Hematopoietic multipotent progenitor cell treated with erythropoietin and hydrocortisone succinate and interleukin-3 and kit ligand, for 4 days (in vitro differentiated cells): ENCODE measurements at regions not wholly inside any gene's neighbourhood (a gene's known extent, or its start where the extent isn't known, plus 50 kb on each side); places are given as distances from the start of the nearest gene placed in this dataset.
"Not testable (repeated sequence)": the region's sequence is repeated elsewhere in the genome, so short reads cannot be mapped to it uniquely, and the experiment has no call there.

Experiments
- DNase-seq: peaks from one replicate; pipeline ENCODE4 v3.0.0-alpha.2; 2015

GRCh38 chr21:22194986-22195385, 1196.8 kb downstream of the NCAM2 start:
- not testable (repeated sequence) for DNase-seq

DNA sequence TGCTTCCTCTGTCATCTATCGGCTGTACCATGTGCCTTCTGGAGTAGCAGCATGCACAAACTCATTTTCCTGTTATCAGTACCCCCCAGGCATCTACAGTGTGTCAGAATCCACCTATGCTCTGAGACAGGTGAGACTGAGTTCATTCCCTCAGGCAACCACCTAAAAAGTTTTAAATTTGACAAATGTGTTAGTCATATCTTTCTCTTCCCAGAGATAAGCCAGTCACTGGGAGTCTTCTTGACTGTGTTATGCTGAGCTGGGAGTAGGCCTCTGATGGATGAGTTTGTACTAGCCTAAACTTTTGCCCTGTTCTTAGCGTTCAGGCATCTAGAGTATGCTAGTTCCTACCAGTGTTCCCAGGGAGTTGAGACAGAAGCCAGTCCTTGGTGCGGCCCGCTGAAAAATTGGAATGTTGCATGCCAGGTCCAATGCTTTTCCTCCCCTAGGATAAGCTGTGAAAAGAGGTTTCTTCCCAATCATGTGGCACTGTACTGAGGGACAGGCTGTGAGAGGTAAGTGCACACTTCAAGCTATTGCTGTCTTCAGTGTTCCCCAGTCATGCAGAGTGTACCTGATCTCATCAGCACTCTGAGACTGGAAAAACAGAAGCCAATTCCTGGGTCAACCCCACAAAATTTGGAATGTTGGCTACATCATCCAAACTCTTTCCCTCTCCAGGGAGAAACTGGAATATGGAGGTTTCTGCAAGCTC, 1202.3 kb downstream of the NCAM2 start:
- DNase-seq: no peak

DNA sequence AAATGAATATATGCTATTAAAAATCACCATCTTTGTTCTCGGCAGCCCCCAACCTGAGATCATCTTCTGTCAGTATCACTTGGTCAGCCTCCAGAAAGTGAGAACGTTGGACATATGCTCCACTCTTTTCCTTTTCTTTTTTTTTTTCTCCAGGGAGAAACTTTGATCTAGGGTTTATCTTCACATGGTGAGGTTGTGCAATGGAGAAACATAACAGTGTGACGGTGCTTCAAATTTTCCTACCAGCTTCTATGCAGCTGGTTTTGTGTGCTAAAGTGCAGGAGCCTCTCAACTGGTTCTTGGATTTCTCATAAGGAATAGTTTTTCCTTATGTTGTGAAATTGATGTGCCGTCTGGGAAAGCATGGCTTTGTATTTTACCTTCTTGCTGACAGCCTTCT, 1202.9 kb downstream of the NCAM2 start:
- no peak for DNase-seq

DNA sequence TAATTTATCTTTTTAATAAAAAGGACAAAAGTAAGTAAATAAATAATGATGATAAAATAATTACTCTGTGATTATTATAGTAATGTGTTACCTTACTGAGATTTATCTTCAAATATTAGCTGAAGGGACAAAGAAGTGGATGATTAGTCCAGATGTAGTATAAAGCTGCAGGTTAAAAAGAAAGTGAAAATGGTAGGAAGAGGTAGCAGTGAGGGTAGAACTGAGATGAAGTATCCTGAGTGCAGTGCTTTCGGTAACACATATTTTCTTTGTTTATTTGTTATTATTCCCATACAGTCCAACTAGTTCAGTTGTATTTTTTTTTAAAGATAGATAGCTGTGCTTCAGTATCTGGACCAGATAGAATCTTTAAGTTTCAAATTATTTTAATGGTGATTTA, 1203.5 kb downstream of the NCAM2 start:
- no peak for DNase-seq

GRCh38 chr21:22209304-22209700, 1211.1 kb downstream of the NCAM2 start:
- DNase-seq: no peak

DNA sequence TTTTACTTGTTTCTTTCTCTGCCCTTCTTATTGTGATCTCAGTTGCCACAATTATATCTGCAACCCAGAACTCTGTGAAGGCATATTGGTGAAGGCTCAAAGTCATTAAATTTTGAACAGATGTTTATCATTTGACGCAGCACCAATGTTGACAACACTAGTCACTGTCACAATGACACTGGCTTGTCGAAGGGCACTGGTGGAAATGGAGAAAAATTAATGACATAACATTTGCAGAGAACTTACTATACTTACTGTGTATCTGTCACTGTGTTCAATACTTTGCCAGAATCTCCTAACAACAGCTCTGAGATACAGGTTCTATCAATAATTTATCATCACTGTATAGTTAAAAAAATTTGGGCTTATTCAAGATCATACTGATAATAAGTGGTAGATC, 1213.7 kb downstream of the NCAM2 start:
- DNase-seq: no peak

DNA sequence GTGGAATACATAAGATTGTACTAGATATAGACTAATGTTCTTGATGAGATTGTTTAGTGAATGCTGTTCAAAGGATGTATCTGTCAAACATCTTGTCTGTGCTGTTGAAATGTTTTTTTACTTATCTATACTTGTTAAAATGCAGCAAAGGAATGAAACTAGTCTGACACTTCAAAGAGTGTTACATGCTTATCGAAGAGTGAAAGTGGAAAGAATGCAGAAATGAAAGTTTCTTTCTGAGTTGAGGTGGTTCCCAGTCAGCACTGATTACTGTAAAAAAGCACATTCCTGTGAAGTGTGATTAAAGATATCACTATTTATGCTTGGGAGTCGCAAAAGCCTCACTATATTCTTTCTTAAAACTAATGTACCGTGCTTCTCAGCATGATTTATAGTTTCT, 1225.2 kb downstream of the NCAM2 start:
- DNase-seq: no peak

GRCh38 chr21:22224261-22224660, 1226.1 kb downstream of the NCAM2 start:
- no peak for DNase-seq

GRCh38 chr21:22225299-22225698, 1227.1 kb downstream of the NCAM2 start:
- DNase-seq: no peak

DNA sequence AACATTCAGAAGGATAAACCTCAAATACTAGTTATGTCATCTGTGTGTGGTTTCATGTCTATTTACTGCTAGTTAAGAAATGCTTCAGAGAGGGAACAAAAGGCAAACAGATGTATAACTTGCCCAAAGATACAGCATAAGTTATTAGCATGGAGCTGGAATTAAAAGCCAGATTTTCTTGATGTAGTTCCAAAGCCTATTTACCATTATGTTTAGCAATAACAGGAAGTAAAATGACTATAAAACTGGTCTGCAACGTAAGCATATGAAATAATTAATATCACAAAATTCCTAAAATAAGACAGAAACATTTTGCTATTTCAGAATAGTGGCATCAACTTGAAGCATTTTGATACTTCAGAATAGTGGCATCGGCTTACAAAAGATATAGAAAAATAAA, 1232.8 kb downstream of the NCAM2 start:
- DNase-seq: no peak

- no peak for DNase-seq
Observed at GRCh38 chr21:22235866-22236590, 1237.8 kb downstream of the NCAM2 start.

DNA sequence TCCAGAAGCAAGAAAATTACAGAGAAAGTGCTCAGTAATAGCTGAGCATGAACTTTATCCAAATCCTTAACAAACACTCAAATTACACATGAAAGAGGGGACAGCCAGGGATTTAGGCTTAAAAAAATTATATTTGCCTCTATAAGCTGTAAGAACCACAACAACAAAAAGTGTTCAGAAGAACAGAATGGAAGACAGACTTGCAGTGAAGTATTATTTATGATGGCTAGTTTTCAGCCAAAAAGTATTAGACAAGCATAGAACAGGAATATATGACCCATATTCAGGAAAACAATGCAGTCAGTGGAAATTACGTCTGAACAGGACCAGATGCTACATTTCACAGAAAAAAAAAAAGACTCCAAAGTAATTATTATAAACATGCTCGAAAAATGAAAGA, 1246.3 kb downstream of the NCAM2 start:
- no peak for DNase-seq

GRCh38 chr21:22250355-22250754, 1252.1 kb downstream of the NCAM2 start:
- DNase-seq: no peak

DNA sequence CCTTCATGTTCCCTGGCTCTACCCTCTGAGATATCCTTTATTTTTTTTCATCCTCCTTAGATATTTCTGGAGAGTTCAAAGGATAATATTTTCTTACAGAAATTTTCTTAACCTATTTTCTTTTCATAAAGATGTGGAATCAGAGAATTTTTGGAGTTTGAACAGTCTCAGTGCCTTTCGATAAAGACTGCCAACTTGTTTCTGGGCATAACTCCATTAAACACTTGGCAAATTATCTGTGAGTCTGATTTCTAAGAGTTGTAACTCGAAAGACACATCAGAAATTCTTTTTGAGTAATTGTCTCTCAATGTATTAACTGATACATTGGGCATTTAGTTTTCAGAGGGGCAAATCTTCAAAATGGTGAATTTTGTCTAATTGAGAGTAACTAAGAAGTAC, 1255.6 kb downstream of the NCAM2 start:
- DNase-seq: no peak

GRCh38 chr21:22258821-22259220, 1260.6 kb downstream of the NCAM2 start:
- no peak for DNase-seq

- DNase-seq: no peak
Observed at GRCh38 chr21:22260274-22260673, 1262.1 kb downstream of the NCAM2 start.

DNA sequence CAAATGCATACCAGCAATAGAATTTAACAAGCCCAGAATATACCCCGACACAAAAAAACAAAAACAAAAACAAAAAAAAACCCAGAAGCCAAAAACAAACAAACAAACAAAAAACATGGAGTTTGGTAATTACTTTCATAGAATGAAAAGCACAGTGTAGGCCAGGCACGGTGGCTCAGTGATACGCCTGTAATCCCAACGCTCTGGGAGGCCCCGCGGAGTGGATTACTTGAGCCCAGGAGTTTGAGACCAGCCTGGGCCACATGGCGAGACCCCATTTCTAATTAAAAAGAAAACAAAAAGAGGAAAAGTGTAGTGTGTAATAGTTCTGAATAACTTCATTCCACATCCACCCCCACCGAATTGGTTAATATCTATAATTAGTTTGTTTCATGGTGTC, 1265.7 kb downstream of the NCAM2 start:
- DNase-seq: no peak

DNA sequence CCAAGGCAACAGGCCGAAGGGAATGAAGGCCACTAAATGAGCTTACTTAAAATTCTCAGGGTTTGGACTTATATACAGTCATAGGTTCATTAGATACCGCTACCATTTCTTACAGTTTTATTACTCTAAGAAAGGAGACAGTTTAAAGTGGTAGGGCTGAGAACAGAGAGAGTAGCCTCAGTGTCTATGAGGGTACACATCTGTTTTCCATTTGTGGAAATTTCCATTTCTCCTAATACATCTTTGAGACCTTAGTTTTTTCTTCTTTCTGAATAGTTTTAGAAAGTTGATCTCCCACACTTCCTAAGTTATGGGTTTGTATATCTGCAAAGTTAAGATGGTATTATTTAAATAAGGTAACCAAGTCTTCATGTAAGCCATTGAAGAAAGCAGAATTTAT, 1279.1 kb downstream of the NCAM2 start:
- DNase-seq: no peak

DNA sequence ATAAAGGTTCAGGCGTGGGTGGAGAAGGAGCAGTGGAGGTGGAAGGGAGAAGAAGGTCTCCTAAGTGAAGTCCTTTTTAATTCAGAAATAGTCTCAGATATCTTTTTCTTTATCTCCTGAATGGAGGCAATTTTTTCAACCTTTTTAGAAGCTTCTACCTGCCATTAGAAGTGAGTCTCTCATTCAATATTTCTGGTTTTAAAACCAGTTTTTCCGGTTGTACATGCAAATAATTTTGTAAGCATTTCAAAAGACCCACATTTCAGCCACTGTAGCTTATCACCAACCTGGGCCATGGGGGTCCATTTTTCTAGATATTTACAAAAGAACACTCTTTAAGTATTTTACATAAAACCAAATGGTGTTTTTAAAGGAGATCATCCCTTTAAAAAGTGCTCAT, 1280.2 kb downstream of the NCAM2 start:
- DNase-seq: no peak

DNA sequence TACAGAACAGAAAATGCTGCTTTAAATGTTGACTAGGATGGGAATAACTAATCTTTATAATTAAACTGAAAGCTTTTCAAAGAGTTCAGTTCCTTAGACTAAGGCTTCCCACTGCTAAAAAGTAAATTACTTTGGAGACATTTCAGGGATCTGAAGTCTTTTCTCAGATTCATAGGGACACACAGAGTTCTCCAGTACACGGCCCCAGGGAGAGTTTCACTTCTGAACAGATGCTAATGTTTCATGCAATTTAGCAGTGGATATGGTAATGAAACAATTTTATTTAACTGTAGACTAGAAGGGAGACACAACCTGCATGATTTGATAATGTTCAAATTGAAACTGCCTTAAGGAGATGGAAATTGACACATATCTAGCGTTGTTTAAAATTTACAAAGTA, 1282.6 kb downstream of the NCAM2 start:
- DNase-seq: no peak

DNA sequence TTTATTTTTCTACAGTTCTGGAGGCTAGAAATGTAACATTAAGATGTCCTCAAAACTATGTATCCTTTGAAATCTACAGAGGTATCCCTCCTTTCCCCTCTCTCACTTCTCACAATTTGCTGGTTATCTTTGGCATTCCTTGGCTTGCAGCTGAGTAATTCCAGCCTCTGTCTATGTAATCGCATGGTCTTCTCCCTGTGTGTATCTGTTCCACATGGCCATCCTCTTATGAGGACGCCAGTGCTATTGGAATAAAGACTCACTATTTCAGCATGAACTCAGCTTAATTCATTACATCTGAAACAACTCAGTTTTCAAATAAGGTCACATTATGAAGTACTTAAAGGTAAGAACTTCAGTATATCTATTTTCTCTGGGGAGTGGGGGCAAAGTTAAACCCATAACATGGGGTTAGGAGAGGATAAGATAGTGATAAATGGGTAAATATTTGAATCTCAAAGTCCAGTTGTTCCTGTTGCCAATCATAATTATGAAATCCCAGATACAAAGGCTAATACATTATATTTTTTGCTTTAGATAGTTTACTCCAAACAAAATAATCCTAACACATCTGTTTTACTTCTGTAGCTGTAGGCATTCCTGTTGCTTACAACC, 1290.8 kb downstream of the NCAM2 start:
- no peak for DNase-seq

GRCh38 chr21:22292144-22292543, 1293.9 kb downstream of the NCAM2 start:
- no peak for DNase-seq

DNA sequence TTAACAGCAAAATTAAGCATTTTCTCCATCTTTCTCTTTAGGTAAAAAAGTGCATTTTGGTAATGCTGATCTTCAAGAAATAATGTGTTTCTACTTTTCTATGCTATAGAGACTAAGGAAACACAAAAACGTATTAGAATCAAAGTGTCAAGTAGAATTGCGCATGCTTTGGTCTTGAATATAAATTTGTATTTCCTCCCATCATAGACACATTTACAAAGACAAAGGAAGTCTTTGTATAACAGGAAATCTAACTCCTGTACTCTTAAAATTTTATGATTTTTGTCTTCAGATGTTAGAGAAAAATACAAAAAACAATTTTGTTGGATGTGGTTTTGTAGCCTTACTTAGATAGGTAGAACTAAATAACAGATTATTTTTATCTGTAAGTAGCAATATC, 1299.4 kb downstream of the NCAM2 start:
- DNase-seq: no peak

DNA sequence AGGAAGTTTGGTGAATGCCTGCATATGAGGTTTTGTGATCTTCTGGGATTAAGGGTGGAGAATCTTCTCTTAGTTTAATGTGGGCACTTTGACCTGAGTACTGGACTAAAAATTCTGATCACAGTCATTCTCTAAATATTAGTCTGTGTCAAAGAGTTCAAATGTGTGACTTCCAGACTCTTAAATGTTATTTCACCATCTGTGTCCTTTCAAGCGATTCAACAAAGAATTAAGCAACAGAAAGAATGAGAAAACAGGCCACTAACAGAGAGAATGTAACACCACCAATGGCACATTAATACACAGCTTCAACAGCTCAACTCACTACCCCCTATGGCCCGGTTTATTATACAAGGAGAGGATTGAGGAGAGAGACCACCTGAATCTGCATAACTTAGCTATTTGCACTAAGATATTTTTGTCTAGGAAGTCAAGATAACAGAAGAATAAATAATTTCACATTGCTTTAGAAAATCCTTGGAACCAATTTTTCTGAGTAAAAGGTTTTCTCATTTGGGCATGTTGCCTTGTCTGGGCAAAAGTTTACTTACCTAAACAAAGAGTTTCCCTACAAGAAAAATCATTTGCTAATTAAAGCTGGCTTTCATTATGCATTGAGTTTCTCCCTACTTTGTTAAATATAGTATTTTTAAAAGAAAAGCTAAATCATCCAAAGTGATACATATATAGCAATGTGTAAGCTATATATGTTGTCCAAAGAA, 1313.7 kb downstream of the NCAM2 start:
- DNase-seq: no peak
